ENCODE measurements at regions not wholly inside any gene's neighbourhood (a gene's known extent, or its start where the extent isn't known, plus 50 kb on each side); places are given as distances from the start of the nearest gene placed in this dataset.

GRCh38 chr2:203648273-203648672 lies 58.2 kb upstream of the CD28 start:
- TF ChIP-seq EZH2 (IDR thresholded peaks at IDR 0.05; ENCODE audit: borderline replicate concordance, low read length) (no peak), CTCF (conservative IDR thresholded peaks at IDR 0.05 in 1 of 2, IDR thresholded peaks at IDR 0.05 in 1 of 2; ENCODE audit: extremely low read depth in 1 of 2, insufficient read depth in 1 of 2, low read depth in 1 of 2, low read length in 2 of 2) (no peak)
